ENCODE measurements at regions not wholly inside any gene's neighbourhood (a gene's known extent, or its start where the extent isn't known, plus 50 kb on each side); places are given as distances from the start of the nearest gene placed in this dataset.
A peak's percentile ranks its signal among the peaks of the same experiment; 100 is the strongest.

GRCh38 chrX:17292111-17292527 is 82.9 kb upstream of the NHS start:
- no peak overlapping the region for H2AFZ ChIP-seq (ENCODE audit: low read length, unreplicated experiment)
- H3K79me2 ChIP-seq (ENCODE audit: control insufficient read depth, insufficient read depth, low read length, unreplicated experiment): no peaks in the 10 kb centered on the region
- no peak overlapping the region for H3K4me3 ChIP-seq (ENCODE audit: low read depth, low read length)
- no peaks in the 10 kb centered on the region for H3K4me1 ChIP-seq (ENCODE audit: control insufficient read depth, insufficient read depth, low read length, unreplicated experiment)
- no peaks in the 10 kb centered on the region for H3K36me3 ChIP-seq (ENCODE audit: insufficient read depth, low read length)
- H3K27ac ChIP-seq (ENCODE audit: low read depth, low read length): no peak overlapping the region
- H3K27me3 ChIP-seq (ENCODE audit: insufficient read depth, low read length): peaks cover 10% of the 10 kb centered on the region

DNA sequence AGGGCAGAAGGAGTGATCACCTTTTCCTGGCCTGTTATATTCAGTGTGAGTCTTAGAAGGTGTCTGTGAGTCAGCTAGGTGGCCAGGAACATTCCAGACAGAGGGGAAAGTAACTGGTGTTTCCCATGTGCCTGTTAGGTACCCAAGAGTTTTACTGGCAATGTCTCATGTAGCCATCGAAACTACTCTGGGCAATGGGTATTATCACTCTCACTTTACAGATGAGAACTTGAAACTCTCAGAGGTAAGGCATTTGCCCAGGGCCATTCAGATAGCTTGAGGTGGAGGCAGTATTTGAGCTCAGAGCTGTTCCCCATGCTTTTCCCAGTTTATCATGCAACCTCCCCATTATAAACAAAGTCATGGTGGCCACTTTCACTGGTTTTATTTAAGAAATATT is 80.4 kb upstream of the NHS start:
- H3K4me3 ChIP-seq (ENCODE audit: low read depth, low read length): no peak overlapping the region
- H3K27me3 ChIP-seq (ENCODE audit: insufficient read depth, low read length): peaks cover 10% of the 10 kb centered on the region
- H3K36me3 ChIP-seq (ENCODE audit: insufficient read depth, low read length): no peaks in the 10 kb centered on the region
- no peak overlapping the region for H3K27ac ChIP-seq (ENCODE audit: low read depth, low read length)
- no peaks in the 10 kb centered on the region for H3K4me1 ChIP-seq (ENCODE audit: control insufficient read depth, insufficient read depth, low read length, unreplicated experiment)
- no peak overlapping the region for H2AFZ ChIP-seq (ENCODE audit: low read length, unreplicated experiment)
- no peaks in the 10 kb centered on the region for H3K79me2 ChIP-seq (ENCODE audit: control insufficient read depth, insufficient read depth, low read length, unreplicated experiment)

DNA sequence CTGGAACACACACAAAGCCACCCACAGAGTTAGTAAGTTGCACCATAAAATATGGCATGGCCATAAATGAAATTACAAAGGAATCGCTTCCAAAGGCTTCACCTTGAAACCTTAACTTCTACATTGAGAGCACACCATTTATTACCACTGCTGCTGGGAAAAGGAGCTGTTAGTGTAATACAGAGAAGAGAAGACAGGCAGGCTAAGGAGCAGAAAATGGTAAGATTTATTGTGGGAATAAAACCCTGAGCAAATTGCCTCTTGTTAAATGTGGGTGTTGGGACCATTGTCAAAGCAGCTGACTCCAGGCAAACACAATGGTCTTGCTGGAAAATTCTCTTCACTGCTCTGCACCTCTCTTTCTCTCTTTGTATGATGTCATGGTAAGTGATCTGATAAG is 79.2 kb upstream of the NHS start:
- Histone ChIP-seq H3K79me2 (ENCODE audit: control insufficient read depth, insufficient read depth, low read length, unreplicated experiment) (no peaks in the 10 kb centered on the region), H3K4me1 (ENCODE audit: control insufficient read depth, insufficient read depth, low read length, unreplicated experiment) (no peaks in the 10 kb centered on the region), H2AFZ (ENCODE audit: low read length, unreplicated experiment) (no peak overlapping the region), H3K27ac (ENCODE audit: low read depth, low read length) (no peak overlapping the region), H3K4me3 (ENCODE audit: low read depth, low read length) (no peak overlapping the region), H3K27me3 (ENCODE audit: insufficient read depth, low read length) (peaks cover 10% of the 10 kb centered on the region), H3K36me3 (ENCODE audit: insufficient read depth, low read length) (no peaks in the 10 kb centered on the region)

DNA sequence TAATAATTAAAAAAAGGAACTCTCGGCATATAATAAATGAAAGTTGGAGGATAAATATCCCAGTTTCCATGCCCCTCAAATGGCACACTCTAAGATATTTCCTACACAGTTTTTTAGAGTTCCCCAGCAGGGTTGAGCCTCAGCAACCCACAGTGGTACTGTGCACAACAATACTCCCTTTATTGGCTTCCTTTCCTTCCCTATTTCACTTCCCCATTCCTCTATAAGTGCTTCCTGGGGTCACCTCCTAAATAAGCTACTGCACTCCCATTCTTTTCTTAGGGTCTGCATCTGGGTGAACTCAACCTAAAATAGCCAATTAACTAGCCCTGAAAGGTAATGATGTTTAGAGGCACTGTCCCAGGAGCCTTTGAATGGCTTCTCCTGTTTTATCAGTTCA is 76.4 kb upstream of the NHS start:
- Histone ChIP-seq H3K27ac (ENCODE audit: low read depth, low read length) (no peak overlapping the region), H3K4me1 (ENCODE audit: control insufficient read depth, insufficient read depth, low read length, unreplicated experiment) (no peaks in the 10 kb centered on the region), H2AFZ (ENCODE audit: low read length, unreplicated experiment) (peak overlapping the region; percentile 67), H3K27me3 (ENCODE audit: insufficient read depth, low read length) (no peaks in the 10 kb centered on the region; the same call in none of the 2 replicates), H3K79me2 (ENCODE audit: control insufficient read depth, insufficient read depth, low read length, unreplicated experiment) (no peaks in the 10 kb centered on the region), H3K36me3 (ENCODE audit: insufficient read depth, low read length) (no peaks in the 10 kb centered on the region), H3K4me3 (ENCODE audit: low read depth, low read length) (peak overlapping the region; percentile 77)

DNA sequence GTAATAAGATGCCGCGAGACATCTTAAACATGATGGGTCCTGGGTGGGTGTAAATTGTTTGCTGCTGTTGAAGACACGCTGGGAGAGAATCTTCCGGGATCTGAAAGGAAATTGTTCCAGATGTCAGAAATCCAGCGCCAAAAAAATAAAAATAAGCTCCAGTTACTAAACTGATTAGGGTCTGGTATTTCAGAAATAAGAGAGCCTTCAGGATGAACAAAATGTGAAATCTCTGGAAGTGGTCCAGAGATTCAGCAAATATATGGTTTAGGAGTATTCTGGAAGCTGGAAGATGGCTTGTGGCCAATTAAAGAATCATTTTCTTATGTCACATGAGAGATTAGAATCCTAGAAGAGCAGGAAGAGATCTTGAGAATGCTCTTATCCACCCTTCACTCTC is 75.8 kb upstream of the NHS start:
- Histone ChIP-seq H3K79me2 (ENCODE audit: control insufficient read depth, insufficient read depth, low read length, unreplicated experiment) (no peaks in the 10 kb centered on the region), H3K4me1 (ENCODE audit: control insufficient read depth, insufficient read depth, low read length, unreplicated experiment) (no peaks in the 10 kb centered on the region), H3K36me3 (ENCODE audit: insufficient read depth, low read length) (no peaks in the 10 kb centered on the region), H3K27me3 (ENCODE audit: insufficient read depth, low read length) (no peaks in the 10 kb centered on the region; the same call in 1 of the 2 replicates), H3K27ac (ENCODE audit: low read depth, low read length) (no peak overlapping the region), H2AFZ (ENCODE audit: low read length, unreplicated experiment) (peak overlapping the region; percentile 67), H3K4me3 (ENCODE audit: low read depth, low read length) (peak overlapping the region; percentile 77)

GRCh38 chrX:17323397-17323796 is 51.6 kb upstream of the NHS start:
- Histone ChIP-seq H2AFZ (ENCODE audit: low read length, unreplicated experiment) (no peak overlapping the region), H3K4me3 (ENCODE audit: low read depth, low read length) (no peak overlapping the region), H3K27me3 (ENCODE audit: insufficient read depth, low read length) (0 out of 2 replicates have a peak, but pooled peaks cover 3% of the 10 kb centered on the region), H3K4me1 (ENCODE audit: control insufficient read depth, insufficient read depth, low read length, unreplicated experiment) (no peaks in the 10 kb centered on the region), H3K27ac (ENCODE audit: low read depth, low read length) (no peak overlapping the region), H3K79me2 (ENCODE audit: control insufficient read depth, insufficient read depth, low read length, unreplicated experiment) (no peaks in the 10 kb centered on the region), H3K36me3 (ENCODE audit: insufficient read depth, low read length) (no peaks in the 10 kb centered on the region)

Data from ACC112 (cell line).